GM12892 (cell line): ENCODE measurements at regions not wholly inside any gene's neighbourhood (a gene's known extent, or its start where the extent isn't known, plus 50 kb on each side); places are given as distances from the start of the nearest gene placed in this dataset.

ENCODE experiments used
- POLR2A ChIP-seq: IDR thresholded peaks from 2 replicates; pipeline ENCODE4 v1.6.1; 2011; ENCODE audit warnings: low read depth, low read length, control low read depth
- POLR2AphosphoS5 ChIP-seq: IDR thresholded peaks from 2 replicates; pipeline ENCODE4 v1.6.1; 2011; ENCODE audit warnings: low read depth, low read length, control low read depth
- TAF1 ChIP-seq: IDR thresholded peaks from 2 replicates; pipeline ENCODE4 v1.6.1; 2011; ENCODE audit warnings: low read depth, mild to moderate bottlenecking, control low read depth, low read length, borderline replicate concordance

- TF ChIP-seq POLR2A (no peak), POLR2AphosphoS5 (no peak), TAF1 (no peak)
Observed at GRCh38 chr12:62003701-62004100, 256.5 kb upstream of the USP15 start.
